GM23338 (cell line): ENCODE measurements at regions not wholly inside any gene's neighbourhood (a gene's known extent, or its start where the extent isn't known, plus 50 kb on each side); places are given as distances from the start of the nearest gene placed in this dataset.

Experiments
- ATAC-seq: fragments of 200-7000 bp; cut with Tn5 transposase; 3 replicates; pipeline ENCODE4 v1.9.1; 2020
- DNase-seq: peaks from one replicate; pipeline ENCODE4 v3.0.0-alpha.2; 2015; ENCODE audit warnings: low spot score
- H2AFZ ChIP-seq: fragments of 200-600 bp; sonication (generic); 2 replicates; pipeline ENCODE4 v1.8.0; 2016; ENCODE audit warnings: antibody characterized with exemption, mild to moderate bottlenecking, moderate library complexity
- H3F3A ChIP-seq: fragments of 200-600 bp; sonication (generic); replicated peaks from 2 replicates; pipeline ENCODE4 v1.8.0; 2017; ENCODE audit warnings: antibody characterized with exemption, mixed run types, low read depth
- H3K27ac ChIP-seq: fragments of 200-600 bp; sonication (generic); 2 replicates; pipeline ENCODE4 v1.6.1; 2016; ENCODE audit warnings: low read depth
- H3K27me3 ChIP-seq: fragments of 200-600 bp; sonication (generic); 2 replicates; pipeline ENCODE4 v1.8.0; 2016; ENCODE audit warnings: mild to moderate bottlenecking, mixed run types, moderate library complexity; ENCODE audit not compliant: insufficient read depth
- H3K36me3 ChIP-seq: fragments of 200-600 bp; sonication (generic); 2 replicates; pipeline ENCODE4 v1.8.0; 2016; ENCODE audit warnings: mild to moderate bottlenecking; ENCODE audit not compliant: insufficient read depth
- H3K4me1 ChIP-seq: fragments of 200-600 bp; sonication (generic); 2 replicates; pipeline ENCODE4 v1.8.0; 2016; ENCODE audit warnings: mild to moderate bottlenecking, moderate library complexity; ENCODE audit not compliant: insufficient read depth
- H3K4me2 ChIP-seq: fragments of 200-600 bp; sonication (generic); 2 replicates; pipeline ENCODE4 v1.7.1; 2017; ENCODE audit warnings: mixed run types
- H3K4me3 ChIP-seq: fragments of 200-600 bp; sonication (generic); 2 replicates; pipeline ENCODE4 v1.6.1; 2016; ENCODE audit warnings: mixed run types
- H3K79me2 ChIP-seq: fragments of 200-600 bp; sonication (generic); replicated peaks from 2 replicates; pipeline ENCODE4 v1.8.0; 2017; ENCODE audit warnings: mild to moderate bottlenecking; ENCODE audit not compliant: insufficient read depth
- H3K9me2 ChIP-seq: fragments of 200-600 bp; sonication (generic); 2 replicates; pipeline ENCODE4 v1.8.0; 2017; ENCODE audit not compliant: insufficient read depth
- H4K20me1 ChIP-seq: fragments of 200-600 bp; sonication (generic); replicated peaks from 2 replicates; pipeline ENCODE4 v1.8.0; 2017; ENCODE audit warnings: mild to moderate bottlenecking; ENCODE audit not compliant: insufficient read depth
- H3K27ac Mint-ChIP-seq: 2 replicates; pipeline ENCODE4 v1.8.0; 2020; ENCODE audit warnings: inconsistent platforms, mild to moderate bottlenecking, moderate library complexity, mixed read lengths
- H3K27me3 Mint-ChIP-seq: 3 replicates; pipeline ENCODE4 v1.8.0; 2022; ENCODE audit warnings: low read depth, mild to moderate bottlenecking, moderate library complexity, mixed read lengths, inconsistent platforms; ENCODE audit not compliant: insufficient read depth, poor library complexity
- H3K36me3 Mint-ChIP-seq: 3 replicates; pipeline ENCODE4 v1.8.0; 2021; ENCODE audit warnings: low read depth, mild to moderate bottlenecking, inconsistent platforms, moderate library complexity, mixed read lengths
- H3K4me1 Mint-ChIP-seq: 3 replicates; pipeline ENCODE4 v1.8.0; 2020; ENCODE audit warnings: mild to moderate bottlenecking, inconsistent platforms, mixed read lengths
- H3K4me3 Mint-ChIP-seq: 3 replicates; pipeline ENCODE4 v1.8.0; 2021; ENCODE audit warnings: moderate library complexity, mild to moderate bottlenecking, inconsistent platforms, mixed read lengths
- H3K9me3 Mint-ChIP-seq: 3 replicates; pipeline ENCODE4 v1.8.0; 2020; ENCODE audit warnings: moderate library complexity, mild to moderate bottlenecking, inconsistent platforms, mixed read lengths
- CREB1 ChIP-seq: fragments of 250-450 bp; sonication (Bioruptor Pico); IDR thresholded peaks from 2 replicates; pipeline ENCODE4 v1.5.0; 2020; ENCODE audit warnings: low read depth, mild to moderate bottlenecking, moderate library complexity
- EZH2 ChIP-seq: fragments of 200-600 bp; sonication (generic); IDR thresholded peaks from one replicate; pipeline ENCODE4 v1.8.0; 2017; ENCODE audit warnings: antibody characterized with exemption, mild to moderate bottlenecking, low read depth; ENCODE audit not compliant: unreplicated experiment
- JUNB ChIP-seq: IDR thresholded peaks from one replicate; pipeline ENCODE4 v1.6.1; 2016; ENCODE audit warnings: antibody characterized with exemption; ENCODE audit not compliant: unreplicated experiment
- NANOG ChIP-seq: IDR thresholded peaks from 2 replicates; pipeline ENCODE4 v1.6.1; 2016; ENCODE audit warnings: antibody characterized with exemption, borderline replicate concordance
- STAT1 ChIP-seq: IDR thresholded peaks from one replicate; pipeline ENCODE4 v1.6.1; 2016; ENCODE audit warnings: antibody characterized with exemption; ENCODE audit not compliant: unreplicated experiment
- ZNF114 ChIP-seq: fragments of 250-450 bp; sonication (Bioruptor Pico); IDR thresholded peaks from 2 replicates; pipeline ENCODE4 v1.5.0; 2020; ENCODE audit warnings: mild to moderate bottlenecking, moderate library complexity
- TF ChIP-seq, protein P1 (sequence below), 2 experiments: fragments of 200-600 bp in 1 of 2; sonication (generic) in 1 of 2; conservative IDR thresholded peaks; 2 replicates each; pipeline versions ENCODE4 v1.5.1 to v1.6.1; 2016 to 2017; ENCODE audit warnings: antibody characterized with exemption in 2 of 2, low read depth in 2 of 2, mild to moderate bottlenecking in 2 of 2, moderate library complexity in 1 of 2
- TF ChIP-seq, protein P2 (sequence below): IDR thresholded peaks from one replicate; pipeline ENCODE4 v1.6.1; 2018; ENCODE audit warnings: antibody characterized with exemption; ENCODE audit not compliant: unreplicated experiment
- TF ChIP-seq, protein P3 (sequence below): fragments of 250-450 bp; sonication (Bioruptor Pico); IDR thresholded peaks from 2 replicates; pipeline ENCODE4 v1.5.0; 2020; ENCODE audit warnings: mild to moderate bottlenecking, moderate library complexity

DNA sequence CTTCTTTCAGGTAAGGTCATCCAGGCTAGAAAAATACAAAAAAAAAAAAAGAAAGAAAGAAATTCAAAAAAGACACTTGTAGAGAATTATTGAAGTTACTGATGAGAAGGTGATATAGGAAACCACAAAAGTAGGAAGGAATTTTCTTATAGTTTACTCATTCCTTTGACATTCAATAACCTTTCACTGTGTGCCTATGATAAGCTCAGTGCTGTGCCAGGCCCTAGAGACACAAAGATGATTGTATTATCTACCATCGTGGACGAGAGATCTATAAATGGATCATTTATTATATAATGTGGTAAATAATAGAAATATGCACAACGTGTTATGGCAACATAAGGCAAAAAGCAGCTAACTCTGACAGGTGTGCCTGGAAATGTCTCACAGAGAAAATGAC, 109.6 kb upstream of the NGF start:
- Histone ChIP-seq H3K27me3 (no peaks in the 10 kb centered on the region), H3K36me3 (no peaks in the 10 kb centered on the region), H3K79me2 (no peaks in the 10 kb centered on the region), H3F3A (no peaks in the 10 kb centered on the region), H2AFZ (no peak overlapping the region), H3K4me2 (no peak overlapping the region), H4K20me1 (no peaks in the 10 kb centered on the region), H3K4me3 (no peak overlapping the region), H3K4me1 (no peaks in the 10 kb centered on the region), H3K9me2 (no peaks in the 10 kb centered on the region), H3K27ac (no peak overlapping the region)
- Mint-ChIP-seq H3K27ac (no peak overlapping the region), H3K36me3 (no peaks in the 10 kb centered on the region), H3K27me3 (no peaks in the 10 kb centered on the region), H3K4me1 (peaks cover 3% of the 10 kb centered on the region; the same call in 2 of the 3 replicates), H3K9me3 (no peaks in the 10 kb centered on the region), H3K4me3 (no peak overlapping the region)
- DNase-seq (no peak), ATAC-seq (no peak)
- TF ChIP-seq, protein P1, sequence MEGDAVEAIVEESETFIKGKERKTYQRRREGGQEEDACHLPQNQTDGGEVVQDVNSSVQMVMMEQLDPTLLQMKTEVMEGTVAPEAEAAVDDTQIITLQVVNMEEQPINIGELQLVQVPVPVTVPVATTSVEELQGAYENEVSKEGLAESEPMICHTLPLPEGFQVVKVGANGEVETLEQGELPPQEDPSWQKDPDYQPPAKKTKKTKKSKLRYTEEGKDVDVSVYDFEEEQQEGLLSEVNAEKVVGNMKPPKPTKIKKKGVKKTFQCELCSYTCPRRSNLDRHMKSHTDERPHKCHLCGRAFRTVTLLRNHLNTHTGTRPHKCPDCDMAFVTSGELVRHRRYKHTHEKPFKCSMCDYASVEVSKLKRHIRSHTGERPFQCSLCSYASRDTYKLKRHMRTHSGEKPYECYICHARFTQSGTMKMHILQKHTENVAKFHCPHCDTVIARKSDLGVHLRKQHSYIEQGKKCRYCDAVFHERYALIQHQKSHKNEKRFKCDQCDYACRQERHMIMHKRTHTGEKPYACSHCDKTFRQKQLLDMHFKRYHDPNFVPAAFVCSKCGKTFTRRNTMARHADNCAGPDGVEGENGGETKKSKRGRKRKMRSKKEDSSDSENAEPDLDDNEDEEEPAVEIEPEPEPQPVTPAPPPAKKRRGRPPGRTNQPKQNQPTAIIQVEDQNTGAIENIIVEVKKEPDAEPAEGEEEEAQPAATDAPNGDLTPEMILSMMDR (conservative IDR thresholded peaks at IDR 0.05; ENCODE audit: low read depth in 2 of 2) = no peak
- TF ChIP-seq, protein P2, sequence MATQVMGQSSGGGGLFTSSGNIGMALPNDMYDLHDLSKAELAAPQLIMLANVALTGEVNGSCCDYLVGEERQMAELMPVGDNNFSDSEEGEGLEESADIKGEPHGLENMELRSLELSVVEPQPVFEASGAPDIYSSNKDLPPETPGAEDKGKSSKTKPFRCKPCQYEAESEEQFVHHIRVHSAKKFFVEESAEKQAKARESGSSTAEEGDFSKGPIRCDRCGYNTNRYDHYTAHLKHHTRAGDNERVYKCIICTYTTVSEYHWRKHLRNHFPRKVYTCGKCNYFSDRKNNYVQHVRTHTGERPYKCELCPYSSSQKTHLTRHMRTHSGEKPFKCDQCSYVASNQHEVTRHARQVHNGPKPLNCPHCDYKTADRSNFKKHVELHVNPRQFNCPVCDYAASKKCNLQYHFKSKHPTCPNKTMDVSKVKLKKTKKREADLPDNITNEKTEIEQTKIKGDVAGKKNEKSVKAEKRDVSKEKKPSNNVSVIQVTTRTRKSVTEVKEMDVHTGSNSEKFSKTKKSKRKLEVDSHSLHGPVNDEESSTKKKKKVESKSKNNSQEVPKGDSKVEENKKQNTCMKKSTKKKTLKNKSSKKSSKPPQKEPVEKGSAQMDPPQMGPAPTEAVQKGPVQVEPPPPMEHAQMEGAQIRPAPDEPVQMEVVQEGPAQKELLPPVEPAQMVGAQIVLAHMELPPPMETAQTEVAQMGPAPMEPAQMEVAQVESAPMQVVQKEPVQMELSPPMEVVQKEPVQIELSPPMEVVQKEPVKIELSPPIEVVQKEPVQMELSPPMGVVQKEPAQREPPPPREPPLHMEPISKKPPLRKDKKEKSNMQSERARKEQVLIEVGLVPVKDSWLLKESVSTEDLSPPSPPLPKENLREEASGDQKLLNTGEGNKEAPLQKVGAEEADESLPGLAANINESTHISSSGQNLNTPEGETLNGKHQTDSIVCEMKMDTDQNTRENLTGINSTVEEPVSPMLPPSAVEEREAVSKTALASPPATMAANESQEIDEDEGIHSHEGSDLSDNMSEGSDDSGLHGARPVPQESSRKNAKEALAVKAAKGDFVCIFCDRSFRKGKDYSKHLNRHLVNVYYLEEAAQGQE = no peak
- TF ChIP-seq STAT1 (no peak), JUNB (no peak), NANOG (no peak), CREB1 (no peak), EZH2 (no peak)

DNA sequence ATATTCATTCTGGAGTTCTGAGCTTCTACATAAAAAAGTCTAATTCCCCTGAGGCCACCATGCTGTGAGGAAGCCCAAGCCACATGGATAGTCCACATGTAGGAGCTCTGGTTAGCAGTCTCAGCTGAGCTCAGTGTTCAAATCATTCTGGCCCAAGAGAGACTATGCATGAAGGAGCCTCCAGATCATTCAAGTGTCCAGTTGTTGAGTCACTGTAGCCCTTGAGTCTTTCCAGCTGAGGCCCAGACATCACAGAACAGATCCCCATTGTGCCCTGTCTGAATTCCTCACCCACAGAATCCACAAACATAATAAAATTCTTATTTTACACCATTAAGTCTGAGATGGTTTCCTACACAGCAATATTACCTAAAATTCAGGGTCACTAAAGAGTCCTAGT, 107.0 kb upstream of the NGF start:
- no peak overlapping the region for H3K4me2 ChIP-seq
- no peaks in the 10 kb centered on the region for H3K9me2 ChIP-seq
- no peak overlapping the region for H3K4me3 ChIP-seq
- no peaks in the 10 kb centered on the region for H3F3A ChIP-seq
- no peak overlapping the region for H2AFZ ChIP-seq
- no peak overlapping the region for H3K27ac ChIP-seq
- Mint-ChIP-seq H3K4me3 (no peak overlapping the region), H3K36me3 (no peaks in the 10 kb centered on the region), H3K4me1 (peaks cover 3% of the 10 kb centered on the region; the same call in 2 of the 3 replicates), H3K27me3 (no peaks in the 10 kb centered on the region), H3K9me3 (peaks cover under 1% of the 10 kb centered on the region; the same call in 1 of the 3 replicates), H3K27ac (no peak overlapping the region)
- no peaks in the 10 kb centered on the region for H4K20me1 ChIP-seq
- no peaks in the 10 kb centered on the region for H3K79me2 ChIP-seq
- no peaks in the 10 kb centered on the region for H3K36me3 ChIP-seq
- ATAC-seq = no peak
- no peaks in the 10 kb centered on the region for H3K27me3 ChIP-seq
- DNase-seq = no peak
- H3K4me1 ChIP-seq = no peaks in the 10 kb centered on the region
- TF ChIP-seq, protein P3, sequence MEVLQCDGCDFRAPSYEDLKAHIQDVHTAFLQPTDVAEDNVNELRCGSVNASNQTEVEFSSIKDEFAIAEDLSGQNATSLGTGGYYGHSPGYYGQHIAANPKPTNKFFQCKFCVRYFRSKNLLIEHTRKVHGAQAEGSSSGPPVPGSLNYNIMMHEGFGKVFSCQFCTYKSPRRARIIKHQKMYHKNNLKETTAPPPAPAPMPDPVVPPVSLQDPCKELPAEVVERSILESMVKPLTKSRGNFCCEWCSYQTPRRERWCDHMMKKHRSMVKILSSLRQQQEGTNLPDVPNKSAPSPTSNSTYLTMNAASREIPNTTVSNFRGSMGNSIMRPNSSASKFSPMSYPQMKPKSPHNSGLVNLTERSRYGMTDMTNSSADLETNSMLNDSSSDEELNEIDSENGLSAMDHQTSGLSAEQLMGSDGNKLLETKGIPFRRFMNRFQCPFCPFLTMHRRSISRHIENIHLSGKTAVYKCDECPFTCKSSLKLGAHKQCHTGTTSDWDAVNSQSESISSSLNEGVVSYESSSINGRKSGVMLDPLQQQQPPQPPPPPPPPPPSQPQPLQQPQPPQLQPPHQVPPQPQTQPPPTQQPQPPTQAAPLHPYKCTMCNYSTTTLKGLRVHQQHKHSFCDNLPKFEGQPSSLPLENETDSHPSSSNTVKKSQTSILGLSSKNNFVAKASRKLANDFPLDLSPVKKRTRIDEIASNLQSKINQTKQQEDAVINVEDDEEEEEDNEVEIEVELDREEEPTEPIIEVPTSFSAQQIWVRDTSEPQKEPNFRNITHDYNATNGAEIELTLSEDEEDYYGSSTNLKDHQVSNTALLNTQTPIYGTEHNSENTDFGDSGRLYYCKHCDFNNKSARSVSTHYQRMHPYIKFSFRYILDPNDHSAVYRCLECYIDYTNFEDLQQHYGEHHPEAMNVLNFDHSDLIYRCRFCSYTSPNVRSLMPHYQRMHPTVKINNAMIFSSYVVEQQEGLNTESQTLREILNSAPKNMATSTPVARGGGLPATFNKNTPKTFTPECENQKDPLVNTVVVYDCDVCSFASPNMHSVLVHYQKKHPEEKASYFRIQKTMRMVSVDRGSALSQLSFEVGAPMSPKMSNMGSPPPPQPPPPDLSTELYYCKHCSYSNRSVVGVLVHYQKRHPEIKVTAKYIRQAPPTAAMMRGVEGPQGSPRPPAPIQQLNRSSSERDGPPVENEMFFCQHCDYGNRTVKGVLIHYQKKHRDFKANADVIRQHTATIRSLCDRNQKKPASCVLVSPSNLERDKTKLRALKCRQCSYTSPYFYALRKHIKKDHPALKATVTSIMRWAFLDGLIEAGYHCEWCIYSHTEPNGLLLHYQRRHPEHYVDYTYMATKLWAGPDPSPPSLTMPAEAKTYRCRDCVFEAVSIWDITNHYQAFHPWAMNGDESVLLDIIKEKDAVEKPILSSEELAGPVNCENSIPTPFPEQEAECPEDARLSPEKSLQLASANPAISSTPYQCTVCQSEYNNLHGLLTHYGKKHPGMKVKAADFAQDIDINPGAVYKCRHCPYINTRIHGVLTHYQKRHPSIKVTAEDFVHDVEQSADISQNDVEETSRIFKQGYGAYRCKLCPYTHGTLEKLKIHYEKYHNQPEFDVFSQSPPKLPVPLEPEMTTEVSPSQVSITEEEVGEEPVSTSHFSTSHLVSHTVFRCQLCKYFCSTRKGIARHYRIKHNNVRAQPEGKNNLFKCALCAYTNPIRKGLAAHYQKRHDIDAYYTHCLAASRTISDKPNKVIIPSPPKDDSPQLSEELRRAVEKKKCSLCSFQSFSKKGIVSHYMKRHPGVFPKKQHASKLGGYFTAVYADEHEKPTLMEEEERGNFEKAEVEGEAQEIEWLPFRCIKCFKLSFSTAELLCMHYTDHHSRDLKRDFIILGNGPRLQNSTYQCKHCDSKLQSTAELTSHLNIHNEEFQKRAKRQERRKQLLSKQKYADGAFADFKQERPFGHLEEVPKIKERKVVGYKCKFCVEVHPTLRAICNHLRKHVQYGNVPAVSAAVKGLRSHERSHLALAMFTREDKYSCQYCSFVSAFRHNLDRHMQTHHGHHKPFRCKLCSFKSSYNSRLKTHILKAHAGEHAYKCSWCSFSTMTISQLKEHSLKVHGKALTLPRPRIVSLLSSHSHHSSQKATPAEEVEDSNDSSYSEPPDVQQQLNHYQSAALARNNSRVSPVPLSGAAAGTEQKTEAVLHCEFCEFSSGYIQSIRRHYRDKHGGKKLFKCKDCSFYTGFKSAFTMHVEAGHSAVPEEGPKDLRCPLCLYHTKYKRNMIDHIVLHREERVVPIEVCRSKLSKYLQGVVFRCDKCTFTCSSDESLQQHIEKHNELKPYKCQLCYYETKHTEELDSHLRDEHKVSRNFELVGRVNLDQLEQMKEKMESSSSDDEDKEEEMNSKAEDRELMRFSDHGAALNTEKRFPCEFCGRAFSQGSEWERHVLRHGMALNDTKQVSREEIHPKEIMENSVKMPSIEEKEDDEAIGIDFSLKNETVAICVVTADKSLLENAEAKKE (CRISPR knock-in tag) = no peak
- TF ChIP-seq STAT1 = no peak
- no peak for TF ChIP-seq JUNB
- TF ChIP-seq ZNF114 (CRISPR knock-in tag) = no peak
